PC-9 (cell line): ENCODE measurements at regions not wholly inside any gene's neighbourhood (a gene's known extent, or its start where the extent isn't known, plus 50 kb on each side); places are given as distances from the start of the nearest gene placed in this dataset.

Experiments used
- CTCF ChIP-seq: fragments of 200-600 bp; sonication (generic); conservative IDR thresholded peaks from 2 replicates; pipeline ENCODE4 v1.6.1; 2017; ENCODE audit warnings: mixed run types, antibody characterized with exemption, mild to moderate bottlenecking, moderate library complexity
- EZH2 ChIP-seq: fragments of 200-600 bp; sonication (generic); IDR thresholded peaks from 2 replicates; pipeline ENCODE4 v1.8.0; 2017; ENCODE audit warnings: antibody characterized with exemption, low read depth

GRCh38 chr10:123377883-123378282, 223.7 kb downstream of the BUB3 start:
- TF ChIP-seq CTCF (no peak), EZH2 (no peak)
